MCF 10A (cell line): ENCODE measurements at regions not wholly inside any gene's neighbourhood (a gene's known extent, or its start where the extent isn't known, plus 50 kb on each side); places are given as distances from the start of the nearest gene placed in this dataset.

Experiments
- BruUV-seq: library from RNA; stranded (reverse); fragments of 400-500 nt; replicated peaks from 2 replicates; lab custom pipeline; 2021; lab: Mats Ljungman, UMichigan
- CTCF ChIA-PET: fragments of 300-600 bp; sonication (Branson Sonifier 250); formaldehyde crosslinking; extraction: SDS; loops from one replicate; lab custom pipeline; 2021; ENCODE audit warnings: antibody characterized with exemption, inconsistent platforms; lab: Yijun Ruan, JAX
- POLR2A ChIA-PET: fragments of 300-600, 350-650 bp; sonication (Branson Sonifier 250); formaldehyde crosslinking; extraction: SDS; loops from one replicate; lab custom pipeline; 2020; ENCODE audit warnings: antibody characterized with exemption, inconsistent platforms; lab: Yijun Ruan, JAX
- DNase-seq: peaks from one replicate; pipeline ENCODE4 v3.0.0-alpha.2; 2018; ENCODE audit not compliant: unreplicated experiment
- H3K27ac Mint-ChIP-seq: one replicate; pipeline ENCODE4 v1.8.0; 2022; ENCODE audit warnings: mild to moderate bottlenecking, low read depth, mixed read lengths; ENCODE audit not compliant: unreplicated experiment
- H3K27me3 Mint-ChIP-seq: one replicate; pipeline ENCODE4 v1.8.0; 2022; ENCODE audit warnings: mixed read lengths; ENCODE audit not compliant: insufficient read depth, unreplicated experiment
- H3K36me3 Mint-ChIP-seq: one replicate; pipeline ENCODE4 v1.8.0; 2022; ENCODE audit warnings: mild to moderate bottlenecking, moderate library complexity, mixed read lengths; ENCODE audit not compliant: insufficient read depth, unreplicated experiment
- H3K4me1 Mint-ChIP-seq: one replicate; pipeline ENCODE4 v1.8.0; 2022; ENCODE audit warnings: mixed read lengths; ENCODE audit not compliant: insufficient read depth, unreplicated experiment
- H3K4me3 Mint-ChIP-seq: one replicate; pipeline ENCODE4 v1.8.0; 2022; ENCODE audit warnings: mild to moderate bottlenecking, moderate library complexity, mixed read lengths; ENCODE audit not compliant: unreplicated experiment
- H3K9me3 Mint-ChIP-seq: one replicate; pipeline ENCODE4 v1.8.0; 2022; ENCODE audit warnings: mixed read lengths; ENCODE audit not compliant: unreplicated experiment
- CTCF ChIP-seq: fragments of 200-600 bp; IDR thresholded peaks from one replicate; pipeline ENCODE4 v1.8.0; 2022; ENCODE audit warnings: antibody characterized with exemption, mild to moderate bottlenecking; ENCODE audit not compliant: unreplicated experiment
- intact Hi-C: fragments of 100-400 bp; cut with micrococcal nuclease; formaldehyde crosslinking; loops from 2 replicates; pipeline ENCODE4 v1.14.1; 2022

DNA sequence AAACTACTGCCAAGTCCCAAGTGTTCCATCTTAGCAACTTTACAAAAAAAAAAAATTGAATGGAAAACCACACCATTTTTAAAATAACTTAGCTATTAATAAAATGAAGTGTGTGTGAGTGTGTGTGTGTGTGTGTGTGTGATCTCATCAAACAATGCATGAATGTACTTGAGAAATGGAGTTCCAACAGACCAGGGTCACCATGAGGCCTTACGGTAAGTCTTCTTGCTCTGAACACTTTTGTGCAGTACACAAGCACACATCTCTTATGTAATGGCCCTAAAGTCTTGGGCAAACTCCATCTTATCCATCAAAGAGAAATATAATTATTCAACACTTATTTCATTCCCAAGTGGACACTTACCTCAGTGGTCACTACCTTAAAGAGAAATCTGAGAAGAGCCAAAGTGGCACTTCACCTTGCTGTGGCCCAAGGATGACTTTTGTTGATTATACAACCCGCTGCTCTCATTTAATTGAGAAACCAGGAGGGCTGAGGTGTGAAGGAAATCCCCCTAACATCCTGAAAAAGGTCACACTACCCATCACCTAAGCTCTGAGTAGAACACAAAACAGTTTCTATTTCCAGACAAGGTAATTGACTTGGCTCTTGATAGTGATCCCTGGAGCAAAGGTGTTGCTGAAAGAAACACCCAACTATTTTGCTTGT, 96.5 kb upstream of the PRDX4 start:
- Mint-ChIP-seq H3K4me3 (no peak overlapping the region), H3K4me1 (no peaks in the 10 kb centered on the region), H3K9me3 (no peaks in the 10 kb centered on the region), H3K27me3 (peaks cover 62% of the 10 kb centered on the region), H3K36me3 (no peaks in the 10 kb centered on the region), H3K27ac (no peak overlapping the region)
- intact Hi-C loops, result no loop called here
- ChIA-PET POLR2A (interaction anchor here (0.6 kb wide), 2 partner anchors 129 to 334 kb away, joined by 3 read pairs; no protein-coding TSS in a partner anchor), CTCF (interaction anchor here (0.6 kb wide), 1 partner anchor 11 kb away, joined by 5 read pairs; no protein-coding TSS in a partner anchor)
- no peak for TF ChIP-seq CTCF
- BruUV-seq, result no TSS peak
- no peak for DNase-seq

GRCh38 chrX:23575281-23575680, 92.0 kb upstream of the PRDX4 start:
- Mint-ChIP-seq H3K4me3 (no peak overlapping the region), H3K27ac (no peak overlapping the region), H3K36me3 (no peaks in the 10 kb centered on the region), H3K4me1 (no peaks in the 10 kb centered on the region), H3K27me3 (peaks cover 41% of the 10 kb centered on the region), H3K9me3 (peaks cover 6% of the 10 kb centered on the region)
- no peak for TF ChIP-seq CTCF
- no peak for DNase-seq
- no TSS peak for BruUV-seq
- POLR2A ChIA-PET, result no interaction called here
- intact Hi-C loops, result no loop called here
- CTCF ChIA-PET, result interaction anchor here (0.8 kb wide), 1 partner anchor 42 kb away, joined by 3 read pairs; no protein-coding TSS in a partner anchor

GRCh38 chrX:23578079-23578478, 89.2 kb upstream of the PRDX4 start:
- no TSS peak for BruUV-seq
- POLR2A ChIA-PET, result no interaction called here
- no peak for TF ChIP-seq CTCF
- no peak overlapping the region for H3K27ac Mint-ChIP-seq
- CTCF ChIA-PET, result interaction anchor here (0.6 to 0.7 kb wide), 2 partner anchors 24 to 355 kb away, joined by 3 read pairs; no protein-coding TSS in a partner anchor
- DNase-seq, result peak; percentile 34
- peaks cover 51% of the 10 kb centered on the region for H3K27me3 Mint-ChIP-seq
- intact Hi-C loops, result no loop called here
- H3K9me3 Mint-ChIP-seq, result peaks cover 6% of the 10 kb centered on the region
- no peaks in the 10 kb centered on the region for H3K36me3 Mint-ChIP-seq
- no peak overlapping the region for H3K4me3 Mint-ChIP-seq
- no peaks in the 10 kb centered on the region for H3K4me1 Mint-ChIP-seq

GRCh38 chrX:23589496-23589895, 77.8 kb upstream of the PRDX4 start:
- no peaks in the 10 kb centered on the region for H3K4me1 Mint-ChIP-seq
- peaks cover 34% of the 10 kb centered on the region for H3K27me3 Mint-ChIP-seq
- no peak for TF ChIP-seq CTCF
- no peak for DNase-seq
- intact Hi-C loops, result no loop called here
- ChIA-PET POLR2A (interaction anchor here (0.7 kb wide), 1 partner anchor 21 kb away, joined by 3 read pairs; no protein-coding TSS in a partner anchor), CTCF (interaction anchor here (0.6 to 1.6 kb wide), 2 partner anchors 7 to 364 kb away, joined by 3 to 6 read pairs; no protein-coding TSS in a partner anchor)
- no TSS peak for BruUV-seq
- peaks cover 9% of the 10 kb centered on the region for H3K9me3 Mint-ChIP-seq
- no peak overlapping the region for H3K27ac Mint-ChIP-seq
- no peaks in the 10 kb centered on the region for H3K36me3 Mint-ChIP-seq
- no peak overlapping the region for H3K4me3 Mint-ChIP-seq
